Esophagus (tissue), 2 donors: ENCODE measurements at regions not wholly inside any gene's neighbourhood (a gene's known extent, or its start where the extent isn't known, plus 50 kb on each side); places are given as distances from the start of the nearest gene placed in this dataset.

ENCODE experiments used
- H3K27ac ChIP-seq, 2 donors: one replicate each; pipeline ENCODE4 v1.5.1; 2013; ENCODE audit warnings: low read depth in 2 of 2, mild to moderate bottlenecking in 2 of 2, inconsistent platforms in 1 of 2, low read length in 1 of 2, moderate library complexity in 1 of 2
- H3K27me3 ChIP-seq, 2 donors: one replicate each; pipeline ENCODE4 v1.6.1; 2013; ENCODE audit warnings: low read length in 2 of 2, control low read depth in 1 of 2, mild to moderate bottlenecking in 1 of 2; ENCODE audit not compliant: insufficient read depth in 2 of 2, control insufficient read depth in 1 of 2
- H3K36me3 ChIP-seq, 2 donors: one replicate each; pipeline ENCODE4 v1.6.1; 2013; ENCODE audit warnings: low read length in 1 of 2; ENCODE audit not compliant: control insufficient read depth in 2 of 2, insufficient read depth in 2 of 2
- H3K4me1 ChIP-seq, 2 donors: one replicate each; pipeline ENCODE4 v1.6.1; 2013; ENCODE audit warnings: low read length in 1 of 2; ENCODE audit not compliant: control insufficient read depth in 2 of 2, insufficient read depth in 2 of 2
- H3K4me3 ChIP-seq, 2 donors: one replicate each; pipeline ENCODE4 v1.5.1; 2013; ENCODE audit warnings: low read length in 2 of 2, mild to moderate bottlenecking in 2 of 2, low read depth in 1 of 2, moderate library complexity in 1 of 2
- H3K9me3 ChIP-seq, 2 donors: one replicate each; pipeline ENCODE4 v1.6.1; 2013; ENCODE audit warnings: mild to moderate bottlenecking in 2 of 2, low read depth in 1 of 2, low read length in 1 of 2, moderate library complexity in 1 of 2; ENCODE audit not compliant: control insufficient read depth in 2 of 2, insufficient read depth in 1 of 2
- WGBS, 2 donors: extraction: QIAGEN DNeasy Blood & Tissue Kit; methylation state at CpG; one replicate each; pipeline ENCODE4 v1.1.7; 2013; 5-methylcytosine and 5-hydroxymethylcytosine counted together
- donor health status: healthy with polysubstance abuse.
- donor health status: Bipolar disorder and iron deficiency.

- no peaks in the 10 kb centered on the region for H3K27me3 ChIP-seq
- no peaks in the 10 kb centered on the region for H3K9me3 ChIP-seq
- H3K27ac ChIP-seq, result no peak overlapping the region
- peaks cover 0 to 2% of the 10 kb centered on the region in 2 donors for H3K4me1 ChIP-seq
- H3K36me3 ChIP-seq, result no peaks in the 10 kb centered on the region
- WGBS, 2 donors, result 36 to 57% methylated on average over 2 of the region's 2 CpGs
- no peak overlapping the region for H3K4me3 ChIP-seq
These were observed 132.7 kb upstream of the APC start for GRCh38 chr5:112604732-112605630.

GRCh38 chr5:112608975-112609374 lies 128.7 kb upstream of the APC start:
- no peaks in the 10 kb centered on the region for H3K4me1 ChIP-seq
- no peaks in the 10 kb centered on the region for H3K27me3 ChIP-seq
- no peak overlapping the region for H3K4me3 ChIP-seq
- WGBS, 2 donors, result 48 to 83% methylated on average over 1 of the region's 1 CpG
- no peaks in the 10 kb centered on the region for H3K9me3 ChIP-seq
- no peaks in the 10 kb centered on the region for H3K36me3 ChIP-seq
- H3K27ac ChIP-seq, result no peak overlapping the region

GRCh38 chr5:112612663-112613062 lies 125.0 kb upstream of the APC start:
- 77 to 80% methylated on average over 4 of the region's 4 CpGs for WGBS, 2 donors
- no peaks in the 10 kb centered on the region for H3K9me3 ChIP-seq

GRCh38 chr5:112614285-112614684 lies 123.4 kb upstream of the APC start:
- Histone ChIP-seq H3K27ac (peak overlapping the region in 1 of 2 donors; percentile 17), H3K9me3 (no peaks in the 10 kb centered on the region)
- WGBS, 2 donors, result 66 to 78% methylated on average over 4 of the region's 4 CpGs

More at GRCh38 chr5:112612663-112613062, 125.0 kb upstream of the APC start:
- Histone ChIP-seq H3K4me1 (no peaks in the 10 kb centered on the region), H3K36me3 (no peaks in the 10 kb centered on the region), H3K27me3 (no peaks in the 10 kb centered on the region), H3K4me3 (no peak overlapping the region), H3K27ac (no peak overlapping the region)

GRCh38 chr5:112614986-112615385 lies 122.7 kb upstream of the APC start:
- Histone ChIP-seq H3K9me3 (no peaks in the 10 kb centered on the region), H3K27ac (peak overlapping the region in 1 of 2 donors; percentile 24), H3K4me3 (no peak overlapping the region), H3K36me3 (no peaks in the 10 kb centered on the region), H3K27me3 (no peaks in the 10 kb centered on the region), H3K4me1 (no peaks in the 10 kb centered on the region)
- 26 to 52% methylated on average over 1 of the region's 1 CpG for WGBS, 2 donors

More at GRCh38 chr5:112614285-112614684, 123.4 kb upstream of the APC start:
- H3K27me3 ChIP-seq, result no peaks in the 10 kb centered on the region
- H3K4me3 ChIP-seq, result no peak overlapping the region
- H3K36me3 ChIP-seq, result no peaks in the 10 kb centered on the region
- no peaks in the 10 kb centered on the region for H3K4me1 ChIP-seq

GRCh38 chr5:112616812-112617547 lies 120.7 kb upstream of the APC start:
- no peak overlapping the region for H3K4me3 ChIP-seq
- no peaks in the 10 kb centered on the region for H3K36me3 ChIP-seq
- H3K4me1 ChIP-seq, result no peaks in the 10 kb centered on the region
- H3K9me3 ChIP-seq, result no peaks in the 10 kb centered on the region
- 41 to 63% methylated on average over 8 of the region's 8 CpGs for WGBS, 2 donors
- H3K27me3 ChIP-seq, result no peaks in the 10 kb centered on the region
- no peak overlapping the region for H3K27ac ChIP-seq

- Histone ChIP-seq H3K27ac (no peak overlapping the region), H3K4me3 (no peak overlapping the region), H3K9me3 (no peaks in the 10 kb centered on the region), H3K4me1 (no peaks in the 10 kb centered on the region), H3K36me3 (no peaks in the 10 kb centered on the region), H3K27me3 (no peaks in the 10 kb centered on the region)
- WGBS, 2 donors, result 46 to 54% methylated on average over 3 of the region's 3 CpGs
These were observed 112.4 kb upstream of the APC start for GRCh38 chr5:112625246-112625645.

GRCh38 chr5:112625689-112626438 lies 111.8 kb upstream of the APC start:
- H3K9me3 ChIP-seq, result no peaks in the 10 kb centered on the region
- 73 to 77% methylated on average over 4 of the region's 4 CpGs for WGBS, 2 donors
- no peaks in the 10 kb centered on the region for H3K27me3 ChIP-seq
- H3K27ac ChIP-seq, result no peak overlapping the region
- no peaks in the 10 kb centered on the region for H3K36me3 ChIP-seq
- no peak overlapping the region for H3K4me3 ChIP-seq
- no peaks in the 10 kb centered on the region for H3K4me1 ChIP-seq

- Histone ChIP-seq H3K27me3 (no peaks in the 10 kb centered on the region), H3K4me1 (no peaks in the 10 kb centered on the region), H3K27ac (no peak overlapping the region), H3K36me3 (no peaks in the 10 kb centered on the region), H3K4me3 (no peak overlapping the region), H3K9me3 (no peaks in the 10 kb centered on the region)
- 75 to 78% methylated on average over 4 of the region's 4 CpGs for WGBS, 2 donors
These were observed 111.0 kb upstream of the APC start for GRCh38 chr5:112626715-112627114.
